ENCODE measurements at regions not wholly inside any gene's neighbourhood (a gene's known extent, or its start where the extent isn't known, plus 50 kb on each side); places are given as distances from the start of the nearest gene placed in this dataset.

DNA sequence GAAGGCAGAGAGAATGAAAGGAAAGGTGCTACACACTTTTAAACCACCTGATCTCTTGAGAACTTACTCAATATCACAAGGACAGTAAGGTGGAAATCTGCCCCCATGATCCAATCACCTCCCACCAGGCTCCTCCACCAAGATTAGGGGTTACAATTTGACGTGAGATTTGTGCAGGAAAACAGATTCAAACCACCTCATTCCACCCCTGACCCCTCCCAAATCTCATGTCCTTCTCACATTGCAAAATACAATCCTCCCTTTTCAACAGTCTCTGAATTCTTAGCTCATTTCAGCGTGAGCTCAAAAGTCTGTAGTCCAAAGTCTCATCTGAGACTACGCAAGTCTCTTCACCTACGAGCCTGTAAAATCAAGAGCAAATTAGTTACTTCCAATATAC lies 768.3 kb upstream of the COX7C start:
- no peak for TF ChIP-seq CTCF (IDR thresholded peaks at IDR 0.05)
- TF ChIP-seq POLR2A (IDR thresholded peaks at IDR 0.05): no peak
- no peak for TF ChIP-seq EP300 (IDR thresholded peaks at IDR 0.05)
